ENCODE measurements at regions not wholly inside any gene's neighbourhood (a gene's known extent, or its start where the extent isn't known, plus 50 kb on each side); places are given as distances from the start of the nearest gene placed in this dataset.

- TF ChIP-seq POLR2AphosphoS5 (IDR thresholded peaks at IDR 0.05; ENCODE audit: insufficient read depth, low read depth, low read length) (no peak), EZH2 (IDR thresholded peaks at IDR 0.05; ENCODE audit: borderline replicate concordance, low read depth, low read length, severe bottlenecking) (no peak), POLR2A (IDR thresholded peaks at IDR 0.05; ENCODE audit: low read depth, low read length) (no peak), GATA2 (IDR thresholded peaks at IDR 0.05; ENCODE audit: insufficient read depth, insufficient read length, low read depth, low read length) (no peak), CTCF (IDR thresholded peaks at IDR 0.05; ENCODE audit: extremely low read depth in 1 of 2, insufficient read depth in 1 of 2, low read depth in 1 of 2, low read length in 2 of 2) (no peak), JUN (IDR thresholded peaks at IDR 0.05; ENCODE audit: borderline replicate concordance, insufficient read depth, insufficient read length, low read depth) (no peak), FOS (IDR thresholded peaks at IDR 0.05; ENCODE audit: borderline replicate concordance, insufficient read depth, low read length) (no peak), MYC (IDR thresholded peaks at IDR 0.05; ENCODE audit: low read depth, low read length) (no peak)
- TF ChIP-seq, protein P1, sequence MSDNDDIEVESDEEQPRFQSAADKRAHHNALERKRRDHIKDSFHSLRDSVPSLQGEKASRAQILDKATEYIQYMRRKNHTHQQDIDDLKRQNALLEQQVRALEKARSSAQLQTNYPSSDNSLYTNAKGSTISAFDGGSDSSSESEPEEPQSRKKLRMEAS (IDR thresholded peaks at IDR 0.05; ENCODE audit: insufficient read depth, insufficient read length): no peak
Measured at GRCh38 chr5:61796773-61797172, 464.7 kb downstream of the ZSWIM6 start.

More at GRCh38 chr5:61796773-61797172, 464.7 kb downstream of the ZSWIM6 start:
- H3K27ac ChIP-seq (ENCODE audit: insufficient read depth, low read depth, low read length): no peak overlapping the region
- H3K27me3 ChIP-seq (ENCODE audit: control insufficient read depth in 2 of 2, insufficient read depth in 2 of 2, low read length in 2 of 2): no peaks in the 10 kb centered on the region
- no peaks in the 10 kb centered on the region for H3K9me1 ChIP-seq (replicated peaks; ENCODE audit: control insufficient read depth, extremely low read depth, insufficient read depth, low read length)
- no peaks in the 10 kb centered on the region for H3K36me3 ChIP-seq (ENCODE audit: control insufficient read depth in 2 of 2, extremely low read depth in 1 of 2, insufficient read depth in 2 of 2, low read length in 2 of 2)
- CTCF ChIA-PET: no interaction called here
- BruUV-seq (replicated peaks): no TSS peak
- DNase-seq (ENCODE audit: low read depth, low spot score) (no peak), FAIRE-seq (no peak)
- H3K4me2 ChIP-seq (ENCODE audit: insufficient read depth, low read length): no peak overlapping the region
- no peak overlapping the region for H3K9ac ChIP-seq (replicated peaks; ENCODE audit: extremely low read depth, insufficient read depth, low read length)
- no peaks in the 10 kb centered on the region for H3K4me1 ChIP-seq (ENCODE audit: control insufficient read depth, extremely low read depth, insufficient read depth, low read length)
- intact Hi-C loops (cut with micrococcal nuclease): no loop called here
- H2AFZ ChIP-seq (ENCODE audit: low read depth, low read length): no peak overlapping the region
- dilution Hi-C loops (cut with MboI; ENCODE audit: extremely low pct_ligation_motif_present, low sequenced_read_pairs): no loop called here
- no peaks in the 10 kb centered on the region for H3K79me2 ChIP-seq (ENCODE audit: control insufficient read depth, insufficient read depth, low read length)
- POLR2A ChIA-PET: no interaction called here
- no peaks in the 10 kb centered on the region for H4K20me1 ChIP-seq (replicated peaks; ENCODE audit: control insufficient read depth, extremely low read depth, insufficient read depth, low read length)
- H3K4me3 ChIP-seq (replicated peaks in 1 of 3; ENCODE audit: insufficient read depth in 1 of 3, low read depth in 1 of 3, low read length in 3 of 3): no peak overlapping the region
- no peaks in the 10 kb centered on the region for H3K9me3 ChIP-seq (replicated peaks; ENCODE audit: control insufficient read depth, insufficient read depth, low read length)
